Breast epithelium (tissue), 3 donors: ENCODE measurements at regions not wholly inside any gene's neighbourhood (a gene's known extent, or its start where the extent isn't known, plus 50 kb on each side); places are given as distances from the start of the nearest gene placed in this dataset.

ENCODE experiments used
- POLR2A ChIP-seq: fragments of 450-650 bp; IDR thresholded peaks from one replicate; pipeline ENCODE4 v1.6.1; 2016; ENCODE audit warnings: antibody characterized with exemption, mild to moderate bottlenecking, moderate library complexity
- POLR2AphosphoS5 ChIP-seq, 3 donors: sonication (generic); formaldehyde crosslinking; IDR thresholded peaks; one replicate each; pipeline ENCODE4 v1.6.1; 2017; ENCODE audit warnings: antibody characterized with exemption in 3 of 3
- TF ChIP-seq, protein P1 (sequence below), 3 donors: fragments of 450-650 bp; IDR thresholded peaks; one replicate each; pipeline ENCODE4 v1.5.1; 2016 to 2017; ENCODE audit warnings: antibody characterized with exemption in 3 of 3, mild to moderate bottlenecking in 3 of 3, moderate library complexity in 3 of 3

DNA sequence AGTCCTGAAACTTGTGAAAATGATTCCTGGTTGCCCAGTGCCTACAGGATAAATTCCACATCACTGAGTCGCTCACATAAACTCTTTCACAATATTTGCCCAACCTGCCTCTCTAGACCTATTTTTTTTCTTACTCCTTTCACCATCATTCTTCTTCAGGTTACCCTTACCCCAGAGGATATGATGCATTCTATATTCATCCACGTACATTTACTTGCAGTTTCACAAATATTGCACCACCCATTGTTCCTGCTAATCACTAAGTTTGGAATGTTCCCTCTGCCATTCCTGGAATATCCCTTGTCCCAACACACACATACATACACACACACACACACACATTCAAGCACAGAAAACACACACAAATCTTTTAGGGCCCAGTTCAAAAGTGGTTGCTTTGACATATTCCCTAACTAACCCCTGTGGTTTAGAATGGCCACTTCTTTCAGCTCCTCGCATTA lies 379.5 kb downstream of the ETS1 start:
- TF ChIP-seq, protein P1, sequence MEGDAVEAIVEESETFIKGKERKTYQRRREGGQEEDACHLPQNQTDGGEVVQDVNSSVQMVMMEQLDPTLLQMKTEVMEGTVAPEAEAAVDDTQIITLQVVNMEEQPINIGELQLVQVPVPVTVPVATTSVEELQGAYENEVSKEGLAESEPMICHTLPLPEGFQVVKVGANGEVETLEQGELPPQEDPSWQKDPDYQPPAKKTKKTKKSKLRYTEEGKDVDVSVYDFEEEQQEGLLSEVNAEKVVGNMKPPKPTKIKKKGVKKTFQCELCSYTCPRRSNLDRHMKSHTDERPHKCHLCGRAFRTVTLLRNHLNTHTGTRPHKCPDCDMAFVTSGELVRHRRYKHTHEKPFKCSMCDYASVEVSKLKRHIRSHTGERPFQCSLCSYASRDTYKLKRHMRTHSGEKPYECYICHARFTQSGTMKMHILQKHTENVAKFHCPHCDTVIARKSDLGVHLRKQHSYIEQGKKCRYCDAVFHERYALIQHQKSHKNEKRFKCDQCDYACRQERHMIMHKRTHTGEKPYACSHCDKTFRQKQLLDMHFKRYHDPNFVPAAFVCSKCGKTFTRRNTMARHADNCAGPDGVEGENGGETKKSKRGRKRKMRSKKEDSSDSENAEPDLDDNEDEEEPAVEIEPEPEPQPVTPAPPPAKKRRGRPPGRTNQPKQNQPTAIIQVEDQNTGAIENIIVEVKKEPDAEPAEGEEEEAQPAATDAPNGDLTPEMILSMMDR (IDR thresholded peaks at IDR 0.05), result no peak
- TF ChIP-seq POLR2A (no peak), POLR2AphosphoS5 (IDR thresholded peaks at IDR 0.05) (no peak)
